GM12872 (cell line): ENCODE measurements at regions not wholly inside any gene's neighbourhood (a gene's known extent, or its start where the extent isn't known, plus 50 kb on each side); places are given as distances from the start of the nearest gene placed in this dataset.

Source experiments
- TF ChIP-seq, protein P1 (sequence below): IDR thresholded peaks from 3 replicates; pipeline ENCODE4 v1.5.1; 2011; ENCODE audit warnings: low read depth, mild to moderate bottlenecking, low read length, moderate library complexity; ENCODE audit not compliant: insufficient read depth

DNA sequence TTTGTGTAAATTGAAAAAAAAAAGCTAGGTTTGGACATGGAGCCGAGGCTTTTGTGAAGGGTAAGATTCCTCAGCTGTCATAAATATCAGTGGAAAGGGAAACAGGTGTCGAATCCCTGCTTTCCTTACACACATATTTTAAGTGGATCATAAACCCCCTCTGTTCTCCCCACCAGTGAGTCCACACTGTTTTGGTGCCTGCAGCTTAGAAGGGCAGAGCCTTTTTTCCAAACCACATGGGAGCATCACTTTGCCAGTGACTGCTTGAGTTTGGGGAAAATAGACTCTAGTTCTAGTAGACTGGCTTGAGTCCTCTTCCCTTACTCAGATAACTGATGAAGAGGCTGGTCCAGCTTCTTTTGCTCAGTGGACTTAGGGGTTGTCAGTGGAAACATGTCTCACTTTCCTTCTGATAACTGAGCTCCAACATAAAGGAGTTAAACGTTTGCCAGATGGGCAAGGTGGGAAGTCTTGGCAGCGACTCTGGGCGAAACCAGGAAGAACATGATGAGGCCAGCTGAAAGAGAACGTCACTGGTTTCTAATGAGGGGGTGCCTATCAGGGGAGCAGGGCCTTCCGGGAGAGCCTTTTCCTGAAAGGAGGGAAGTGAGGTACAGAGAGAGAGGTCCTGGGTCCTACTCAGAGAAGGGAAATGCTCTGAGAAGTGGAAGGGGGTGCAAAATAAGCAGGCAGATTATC lies 168.1 kb upstream of the PARP11 start:
- TF ChIP-seq, protein P1, sequence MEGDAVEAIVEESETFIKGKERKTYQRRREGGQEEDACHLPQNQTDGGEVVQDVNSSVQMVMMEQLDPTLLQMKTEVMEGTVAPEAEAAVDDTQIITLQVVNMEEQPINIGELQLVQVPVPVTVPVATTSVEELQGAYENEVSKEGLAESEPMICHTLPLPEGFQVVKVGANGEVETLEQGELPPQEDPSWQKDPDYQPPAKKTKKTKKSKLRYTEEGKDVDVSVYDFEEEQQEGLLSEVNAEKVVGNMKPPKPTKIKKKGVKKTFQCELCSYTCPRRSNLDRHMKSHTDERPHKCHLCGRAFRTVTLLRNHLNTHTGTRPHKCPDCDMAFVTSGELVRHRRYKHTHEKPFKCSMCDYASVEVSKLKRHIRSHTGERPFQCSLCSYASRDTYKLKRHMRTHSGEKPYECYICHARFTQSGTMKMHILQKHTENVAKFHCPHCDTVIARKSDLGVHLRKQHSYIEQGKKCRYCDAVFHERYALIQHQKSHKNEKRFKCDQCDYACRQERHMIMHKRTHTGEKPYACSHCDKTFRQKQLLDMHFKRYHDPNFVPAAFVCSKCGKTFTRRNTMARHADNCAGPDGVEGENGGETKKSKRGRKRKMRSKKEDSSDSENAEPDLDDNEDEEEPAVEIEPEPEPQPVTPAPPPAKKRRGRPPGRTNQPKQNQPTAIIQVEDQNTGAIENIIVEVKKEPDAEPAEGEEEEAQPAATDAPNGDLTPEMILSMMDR, result no peak

DNA sequence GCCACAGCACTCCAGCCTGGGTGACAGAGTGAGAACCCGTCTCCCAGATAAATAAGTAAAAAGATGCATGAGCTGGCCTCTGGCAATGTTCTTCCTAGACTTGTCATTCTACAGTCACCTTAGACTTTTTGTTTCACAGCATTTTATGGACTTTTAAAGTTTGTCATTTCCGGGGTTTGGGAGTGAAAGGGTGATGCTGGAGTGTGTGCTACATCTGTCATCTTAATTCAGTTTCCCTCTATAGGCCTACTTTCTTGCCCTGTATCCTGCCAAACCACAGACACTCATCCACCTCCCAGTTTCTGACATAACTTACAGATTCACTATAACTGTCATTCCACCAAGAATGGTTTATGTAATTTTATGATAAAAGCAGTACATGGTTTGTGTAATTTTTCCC lies 166.7 kb upstream of the PARP11 start:
- TF ChIP-seq, protein P1, result no peak

DNA sequence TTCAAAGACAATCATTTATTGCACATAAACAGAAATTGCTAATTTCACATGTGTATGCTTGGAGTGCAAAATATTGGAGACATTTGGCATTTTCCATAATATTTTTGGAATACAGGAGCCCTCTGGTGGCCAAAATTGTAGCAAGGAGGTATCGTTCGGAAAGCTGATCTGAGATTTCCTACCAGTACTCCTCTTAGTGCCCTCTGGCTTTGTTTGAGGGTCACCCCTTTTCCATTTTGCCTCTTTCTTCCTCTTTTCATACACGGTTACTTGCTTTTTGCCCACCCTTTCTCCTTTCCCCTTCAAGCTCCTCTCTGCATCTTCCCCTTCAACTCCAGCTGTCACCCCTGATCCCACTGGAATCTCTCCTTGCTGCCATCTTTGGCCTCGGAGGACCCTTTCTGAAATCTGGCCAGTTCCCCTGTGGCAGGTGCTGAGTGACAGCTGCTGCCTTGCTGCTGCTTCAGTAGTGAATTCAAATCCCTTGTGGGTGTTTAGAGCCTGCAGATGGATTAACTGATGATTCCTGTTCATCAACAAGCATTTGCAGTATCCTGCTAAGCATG lies 164.6 kb upstream of the PARP11 start:
- TF ChIP-seq, protein P1, result peak; percentile 39; the same call in 1 of the 3 replicates

DNA sequence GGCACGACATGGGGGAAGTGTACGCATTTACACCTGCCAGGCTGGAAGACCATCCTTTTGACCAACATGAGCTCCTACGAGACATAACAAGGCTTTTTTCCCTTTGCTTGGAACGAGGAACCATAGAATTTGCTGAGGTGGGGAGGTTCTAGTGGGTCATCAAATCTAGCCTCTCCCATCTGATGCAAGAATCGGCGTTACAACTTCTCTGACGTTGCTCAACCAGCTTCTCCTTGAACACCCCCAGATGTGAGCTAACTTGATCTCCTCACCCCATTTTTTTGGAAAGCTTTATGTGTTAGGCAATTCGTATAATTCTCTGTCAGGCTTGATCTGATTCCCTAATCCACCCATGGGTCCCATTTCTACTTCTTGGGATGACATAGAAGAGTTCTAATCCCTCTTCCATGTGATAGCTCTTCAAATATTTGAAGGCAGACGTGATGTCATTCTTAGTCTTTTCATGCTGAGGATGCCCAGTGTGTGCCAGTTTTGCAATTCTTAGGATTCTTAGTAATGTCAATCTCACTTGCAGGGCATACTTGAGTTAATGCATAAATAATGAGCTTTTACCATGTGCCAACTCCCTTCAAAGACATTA lies 163.6 kb upstream of the PARP11 start:
- TF ChIP-seq, protein P1, result no peak

DNA sequence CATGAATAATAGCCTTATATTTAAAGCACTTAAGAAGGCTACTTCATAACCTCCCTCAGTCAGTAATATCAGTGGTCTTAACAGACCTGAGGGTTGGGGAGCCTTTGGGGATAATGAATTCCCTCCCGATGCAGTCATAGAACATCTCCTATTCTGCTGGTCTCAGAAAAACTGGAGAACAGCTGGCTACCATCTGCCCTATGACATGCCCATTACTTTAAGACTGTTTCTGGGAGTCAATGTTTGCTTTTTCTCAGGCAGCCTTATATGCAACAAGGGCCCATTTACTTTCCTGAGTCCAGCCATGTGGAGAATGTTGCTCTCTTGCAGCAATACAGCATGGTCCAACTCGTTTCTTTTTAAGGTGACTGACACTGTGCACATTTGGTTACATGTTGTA lies 161.7 kb upstream of the PARP11 start:
- TF ChIP-seq, protein P1, result no peak

DNA sequence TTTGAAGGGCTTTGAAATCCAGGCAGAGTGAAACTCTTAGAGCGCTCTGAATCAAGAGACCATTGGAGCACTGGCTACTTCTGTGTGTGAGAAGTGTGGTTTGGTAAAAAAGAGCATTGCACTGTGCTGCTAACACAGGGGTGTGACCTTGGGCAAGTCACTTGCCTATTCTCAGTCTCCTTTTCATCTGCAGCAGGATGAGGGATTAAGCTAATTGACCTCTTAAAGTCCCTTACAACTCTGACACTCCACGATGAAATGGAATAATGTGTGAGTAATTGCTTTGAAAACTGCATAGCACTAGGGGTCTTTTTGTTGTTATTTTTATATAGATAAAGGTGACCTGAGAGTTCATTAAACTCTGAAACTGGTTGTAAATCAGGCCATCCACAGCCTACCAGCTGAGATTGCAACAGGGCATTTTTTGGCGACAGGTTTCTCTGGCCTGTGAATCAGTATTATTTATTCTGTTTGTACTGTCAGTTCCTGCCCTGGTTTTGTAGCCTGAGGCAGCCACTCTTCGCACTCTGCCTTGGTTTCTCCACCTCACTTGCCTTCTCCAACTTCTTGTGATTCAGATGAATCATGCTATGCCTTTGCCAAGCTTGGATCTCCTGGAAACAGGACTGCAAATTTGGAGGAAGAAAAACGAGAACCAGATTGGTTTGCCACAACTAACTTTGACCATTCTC lies 159.9 kb upstream of the PARP11 start:
- TF ChIP-seq, protein P1, result no peak

DNA sequence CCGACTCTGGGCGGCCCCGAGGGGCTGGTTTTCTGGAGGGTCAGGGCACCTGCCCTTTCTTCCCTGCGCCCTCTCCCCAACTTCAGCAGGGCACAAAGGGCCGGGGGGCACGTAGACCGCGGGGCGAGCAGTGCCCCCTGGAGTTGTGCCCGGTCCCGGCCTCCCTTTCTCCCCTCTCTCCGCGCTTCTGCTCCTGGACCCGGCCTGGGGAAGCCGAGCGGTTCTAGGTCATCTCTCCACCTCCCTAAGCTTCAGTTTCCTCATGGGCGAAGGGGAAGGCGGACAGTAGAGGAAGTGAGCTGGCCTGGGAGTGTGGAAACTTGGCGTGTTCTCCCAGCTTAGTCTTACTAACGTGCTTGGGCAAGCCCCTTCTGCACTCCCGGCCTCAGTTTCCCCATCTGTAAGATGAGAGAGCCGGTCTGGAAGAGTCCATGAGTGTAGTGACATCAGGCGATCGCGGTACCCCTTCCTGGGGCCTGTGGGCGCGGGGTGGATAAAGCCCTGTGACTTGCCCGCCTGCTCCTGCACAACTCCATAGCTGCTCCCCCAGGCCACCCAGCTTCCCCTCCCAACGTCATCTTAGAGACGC lies 158.6 kb upstream of the PARP11 start:
- TF ChIP-seq, protein P1, result no peak
